Skeletal muscle tissue (tissue), 3 donors: ENCODE measurements at regions not wholly inside any gene's neighbourhood (a gene's known extent, or its start where the extent isn't known, plus 50 kb on each side); places are given as distances from the start of the nearest gene placed in this dataset.

Source experiments
- H3K27ac ChIP-seq: one replicate; pipeline ENCODE4 v1.7.0; 2013; ENCODE audit warnings: mild to moderate bottlenecking, low read depth, low read length, inconsistent platforms
- H3K27me3 ChIP-seq, 3 donors: one replicate each; pipeline ENCODE4 v1.7.0; 2013; ENCODE audit warnings: low read length in 3 of 3; ENCODE audit not compliant: control insufficient read depth in 3 of 3, insufficient read depth in 3 of 3
- H3K36me3 ChIP-seq, 3 donors: one replicate each; pipeline ENCODE4 v1.7.0; 2013; ENCODE audit warnings: low read length in 3 of 3; ENCODE audit not compliant: control insufficient read depth in 3 of 3, insufficient read depth in 3 of 3
- H3K4me1 ChIP-seq, 3 donors: one replicate each; pipeline ENCODE4 v1.7.0; 2013; ENCODE audit warnings: low read length in 3 of 3, mild to moderate bottlenecking in 3 of 3; ENCODE audit not compliant: control insufficient read depth in 3 of 3, insufficient read depth in 3 of 3
- H3K4me3 ChIP-seq, 3 donors: one replicate each; pipeline ENCODE4 v1.7.0; 2013; ENCODE audit warnings: low read length in 3 of 3
- H3K9ac ChIP-seq, 3 donors: one replicate each; pipeline ENCODE4 v1.7.0; 2013; ENCODE audit warnings: low read length in 3 of 3, mild to moderate bottlenecking in 3 of 3, moderate library complexity in 2 of 3, low read depth in 1 of 3
- H3K9me3 ChIP-seq, 3 donors: one replicate each; pipeline ENCODE4 v1.7.0; 2013; ENCODE audit warnings: low read length in 3 of 3; ENCODE audit not compliant: control insufficient read depth in 3 of 3
- donor health status: Osteomylitis.

- H3K9ac ChIP-seq = no peak overlapping the region
- no peaks in the 10 kb centered on the region for H3K9me3 ChIP-seq
- H3K4me1 ChIP-seq = no peaks in the 10 kb centered on the region
- no peaks in the 10 kb centered on the region for H3K36me3 ChIP-seq
- H3K27me3 ChIP-seq = no peaks in the 10 kb centered on the region
- H3K27ac ChIP-seq = no peak overlapping the region
- H3K4me3 ChIP-seq = no peak overlapping the region
Observed at GRCh38 chr11:92870196-92870832, 99.1 kb upstream of the MTNR1B start.

GRCh38 chr11:92873551-92873950 is 95.9 kb upstream of the MTNR1B start:
- Histone ChIP-seq H3K9me3 (no peaks in the 10 kb centered on the region), H3K27me3 (no peaks in the 10 kb centered on the region), H3K4me1 (no peaks in the 10 kb centered on the region), H3K27ac (no peak overlapping the region), H3K36me3 (no peaks in the 10 kb centered on the region), H3K9ac (no peak overlapping the region), H3K4me3 (no peak overlapping the region)

GRCh38 chr11:92875473-92875872 is 94.0 kb upstream of the MTNR1B start:
- no peaks in the 10 kb centered on the region for H3K27me3 ChIP-seq
- H3K36me3 ChIP-seq = no peaks in the 10 kb centered on the region
- H3K4me1 ChIP-seq = no peaks in the 10 kb centered on the region
- H3K27ac ChIP-seq = no peak overlapping the region
- H3K9me3 ChIP-seq = no peaks in the 10 kb centered on the region
- no peak overlapping the region for H3K9ac ChIP-seq
- no peak overlapping the region for H3K4me3 ChIP-seq

- Histone ChIP-seq H3K27ac (no peak overlapping the region), H3K9me3 (no peaks in the 10 kb centered on the region), H3K9ac (no peak overlapping the region), H3K4me3 (no peak overlapping the region), H3K4me1 (no peaks in the 10 kb centered on the region), H3K36me3 (no peaks in the 10 kb centered on the region), H3K27me3 (no peaks in the 10 kb centered on the region)
Observed at GRCh38 chr11:92879086-92879485, 90.4 kb upstream of the MTNR1B start.

- Histone ChIP-seq H3K4me3 (no peak overlapping the region), H3K9me3 (no peaks in the 10 kb centered on the region), H3K4me1 (no peaks in the 10 kb centered on the region), H3K36me3 (no peaks in the 10 kb centered on the region), H3K27ac (no peak overlapping the region), H3K27me3 (no peaks in the 10 kb centered on the region), H3K9ac (no peak overlapping the region)
Observed at GRCh38 chr11:92880381-92880780, 89.1 kb upstream of the MTNR1B start.

GRCh38 chr11:92881940-92882450 is 87.5 kb upstream of the MTNR1B start:
- Histone ChIP-seq H3K9me3 (no peaks in the 10 kb centered on the region), H3K4me3 (no peak overlapping the region), H3K9ac (no peak overlapping the region), H3K27ac (no peak overlapping the region), H3K27me3 (no peaks in the 10 kb centered on the region), H3K4me1 (no peaks in the 10 kb centered on the region), H3K36me3 (no peaks in the 10 kb centered on the region)

GRCh38 chr11:92882828-92883611 is 86.4 kb upstream of the MTNR1B start:
- no peaks in the 10 kb centered on the region for H3K4me1 ChIP-seq

GRCh38 chr11:92885600-92885999 is 83.9 kb upstream of the MTNR1B start:
- H3K9me3 ChIP-seq = no peaks in the 10 kb centered on the region
- no peak overlapping the region for H3K9ac ChIP-seq
- no peaks in the 10 kb centered on the region for H3K36me3 ChIP-seq
- no peak overlapping the region for H3K27ac ChIP-seq
- no peak overlapping the region for H3K4me3 ChIP-seq
- no peaks in the 10 kb centered on the region for H3K27me3 ChIP-seq
- H3K4me1 ChIP-seq = no peaks in the 10 kb centered on the region

More at GRCh38 chr11:92882828-92883611, 86.4 kb upstream of the MTNR1B start:
- Histone ChIP-seq H3K27me3 (no peaks in the 10 kb centered on the region), H3K9me3 (no peaks in the 10 kb centered on the region), H3K27ac (no peak overlapping the region), H3K36me3 (no peaks in the 10 kb centered on the region), H3K9ac (no peak overlapping the region), H3K4me3 (no peak overlapping the region)

- Histone ChIP-seq H3K9ac (no peak overlapping the region), H3K9me3 (no peaks in the 10 kb centered on the region), H3K36me3 (no peaks in the 10 kb centered on the region), H3K27me3 (no peaks in the 10 kb centered on the region), H3K4me1 (no peaks in the 10 kb centered on the region), H3K4me3 (no peak overlapping the region), H3K27ac (no peak overlapping the region)
Observed at GRCh38 chr11:92886243-92886905, 83.1 kb upstream of the MTNR1B start.

- no peaks in the 10 kb centered on the region for H3K9me3 ChIP-seq
- no peak overlapping the region for H3K27ac ChIP-seq
- no peaks in the 10 kb centered on the region for H3K4me1 ChIP-seq
- H3K4me3 ChIP-seq = no peak overlapping the region
- no peak overlapping the region for H3K9ac ChIP-seq
- H3K36me3 ChIP-seq = no peaks in the 10 kb centered on the region
- no peaks in the 10 kb centered on the region for H3K27me3 ChIP-seq
Observed at GRCh38 chr11:92888696-92889095, 80.8 kb upstream of the MTNR1B start.
